SU-DHL-6 (cell line): ENCODE measurements at regions not wholly inside any gene's neighbourhood (a gene's known extent, or its start where the extent isn't known, plus 50 kb on each side); places are given as distances from the start of the nearest gene placed in this dataset.

ENCODE experiments used
- H2AFZ ChIP-seq: fragments of 200-600 bp; sonication (generic); 2 replicates; pipeline ENCODE4 v1.6.1; 2014; ENCODE audit warnings: low read depth, mild to moderate bottlenecking, moderate library complexity, mixed read lengths, antibody characterized with exemption, low read length; ENCODE audit not compliant: severe bottlenecking
- H3F3A ChIP-seq: fragments of 200-600 bp; shearing (Covaris generic); 2 replicates; pipeline ENCODE4 v1.6.0; 2016; ENCODE audit warnings: antibody characterized with exemption, mild to moderate bottlenecking; ENCODE audit not compliant: insufficient read depth
- H3K27ac ChIP-seq: fragments of 200-600 bp; sonication (generic); 2 replicates; pipeline ENCODE4 v1.5.1; 2016; ENCODE audit warnings: low read depth, mild to moderate bottlenecking, low read length, moderate library complexity, mixed read lengths
- H3K27me3 ChIP-seq: fragments of 200-600 bp; sonication (generic), shearing (Covaris generic); 2 replicates; pipeline ENCODE4 v1.6.0; 2014; ENCODE audit warnings: mild to moderate bottlenecking, low read length
- H3K36me3 ChIP-seq: fragments of 200-600 bp; sonication (generic); 2 replicates; pipeline ENCODE4 v1.6.1; 2014; ENCODE audit warnings: mild to moderate bottlenecking, low read length, mixed read lengths
- H3K4me2 ChIP-seq: fragments of 300-600, 200-600 bp; shearing (Covaris generic), sonication (generic); 2 replicates; pipeline ENCODE4 v1.6.0; 2014; ENCODE audit warnings: low read length, low read depth, mild to moderate bottlenecking; ENCODE audit not compliant: poor library complexity, severe bottlenecking
- H3K4me3 ChIP-seq: fragments of 200-600 bp; sonication (generic); 2 replicates; pipeline ENCODE4 v1.5.1; 2014; ENCODE audit warnings: antibody characterized with exemption, low read length, mild to moderate bottlenecking, mixed read lengths; ENCODE audit not compliant: insufficient read depth, poor library complexity, severe bottlenecking
- H3K79me2 ChIP-seq: fragments of 200-600 bp; sonication (generic); 2 replicates; pipeline ENCODE4 v1.6.1; 2014; ENCODE audit warnings: mild to moderate bottlenecking, low read length, moderate library complexity; ENCODE audit not compliant: insufficient read depth
- H3K9ac ChIP-seq: fragments of 200-600 bp; sonication (generic); 2 replicates; pipeline ENCODE4 v1.7.0; 2014; ENCODE audit warnings: mild to moderate bottlenecking, low read length
- H3K9me2 ChIP-seq: fragments of 200-600 bp; sonication (generic); replicated peaks from 2 replicates; pipeline ENCODE4 v1.6.1; 2014; ENCODE audit warnings: low read length; ENCODE audit not compliant: insufficient read depth
- H3K9me3 ChIP-seq: fragments of 200-600 bp; sonication (generic); 2 replicates; pipeline ENCODE4 v1.6.1; 2014; ENCODE audit warnings: low read length, mixed read lengths; ENCODE audit not compliant: insufficient read depth
- H4K20me1 ChIP-seq: fragments of 200-600 bp; sonication (generic); 2 replicates; pipeline ENCODE4 v1.6.1; 2014; ENCODE audit warnings: low read depth, mild to moderate bottlenecking, antibody characterized with exemption, low read length, moderate library complexity, mixed read lengths
- CTCF ChIP-seq: fragments of 200-600 bp; sonication (generic); IDR thresholded peaks from one replicate; pipeline ENCODE4 v1.5.1; 2017; ENCODE audit warnings: antibody characterized with exemption, mild to moderate bottlenecking, low read length, moderate library complexity; ENCODE audit not compliant: insufficient read depth, poor library complexity, severe bottlenecking
- EZH2phosphoT487 ChIP-seq: fragments of 200-600 bp; sonication (generic), shearing (Covaris generic); conservative IDR thresholded peaks from 2 replicates; pipeline ENCODE4 v1.6.1; 2018; ENCODE audit warnings: mild to moderate bottlenecking, antibody characterized with exemption, low read length, moderate library complexity, mixed read lengths

GRCh38 chr4:123327846-123328429 is 68.7 kb upstream of the SPRY1 start:
- no peaks in the 10 kb centered on the region for H3K9me3 ChIP-seq
- no peaks in the 10 kb centered on the region for H4K20me1 ChIP-seq
- H3K9me2 ChIP-seq, result no peaks in the 10 kb centered on the region
- H2AFZ ChIP-seq, result no peak overlapping the region
- no peaks in the 10 kb centered on the region for H3K36me3 ChIP-seq
- H3K4me3 ChIP-seq, result no peak overlapping the region
- no peaks in the 10 kb centered on the region for H3K79me2 ChIP-seq
- H3K4me2 ChIP-seq, result no peak overlapping the region
- H3K27me3 ChIP-seq, result no peaks in the 10 kb centered on the region
- TF ChIP-seq CTCF, result no peak
- TF ChIP-seq EZH2phosphoT487, result no peak
- no peaks in the 10 kb centered on the region for H3F3A ChIP-seq
- no peak overlapping the region for H3K9ac ChIP-seq
- no peak overlapping the region for H3K27ac ChIP-seq

GRCh38 chr4:123338715-123339114 is 57.9 kb upstream of the SPRY1 start:
- no peak for TF ChIP-seq CTCF
- no peak for TF ChIP-seq EZH2phosphoT487
- no peaks in the 10 kb centered on the region for H3K9me3 ChIP-seq
- no peaks in the 10 kb centered on the region for H4K20me1 ChIP-seq
- H3K36me3 ChIP-seq, result no peaks in the 10 kb centered on the region
- no peak overlapping the region for H3K27ac ChIP-seq
- H3K27me3 ChIP-seq, result no peaks in the 10 kb centered on the region
- no peaks in the 10 kb centered on the region for H3K79me2 ChIP-seq
- no peaks in the 10 kb centered on the region for H3F3A ChIP-seq
- H3K9ac ChIP-seq, result no peak overlapping the region
- no peak overlapping the region for H2AFZ ChIP-seq
- H3K9me2 ChIP-seq, result no peaks in the 10 kb centered on the region
- no peak overlapping the region for H3K4me2 ChIP-seq
- no peak overlapping the region for H3K4me3 ChIP-seq

DNA sequence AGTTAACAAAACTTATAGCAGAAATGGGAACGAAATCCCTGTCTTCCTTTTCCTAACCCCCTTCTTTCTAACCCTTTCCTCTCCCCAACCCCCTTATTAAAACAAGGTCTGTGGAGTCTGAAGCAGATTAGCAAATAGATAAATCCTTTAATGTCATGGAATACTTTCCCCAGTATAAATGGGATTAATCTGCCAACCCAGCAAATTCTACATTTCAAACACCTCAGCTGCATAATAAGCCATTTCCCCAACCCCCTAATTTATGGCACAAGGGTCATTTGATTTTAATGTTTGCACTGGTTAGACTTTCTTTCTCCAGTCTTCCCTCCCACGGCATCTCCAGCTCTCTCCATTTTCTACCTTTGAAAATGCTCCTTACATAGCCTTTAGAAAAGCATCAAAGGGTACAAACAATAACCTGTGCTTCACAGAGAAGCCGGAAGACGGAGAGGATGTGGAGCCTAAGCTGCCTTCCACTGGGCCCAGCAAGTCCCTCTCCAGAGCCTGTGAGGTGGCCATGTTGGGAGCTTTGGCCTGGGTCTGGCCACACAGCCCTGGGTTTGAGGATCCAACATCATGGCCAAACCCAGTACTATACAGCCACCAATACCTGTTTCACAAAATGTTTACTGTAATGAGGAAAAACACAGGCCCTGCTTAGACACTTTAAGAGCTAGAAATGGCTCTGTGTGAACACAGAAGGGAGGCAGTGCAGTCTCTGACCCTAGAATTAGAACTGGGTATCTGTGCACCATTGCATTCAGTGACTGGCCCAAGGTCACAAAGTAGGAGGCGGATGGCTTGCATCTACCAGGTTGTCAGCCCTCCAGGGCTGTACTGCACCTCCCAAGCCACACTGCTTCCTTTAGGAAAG is 56.9 kb upstream of the SPRY1 start:
- Histone ChIP-seq H3K27me3 (no peaks in the 10 kb centered on the region), H3K4me2 (no peak overlapping the region), H3K27ac (no peak overlapping the region), H4K20me1 (no peaks in the 10 kb centered on the region), H3K9me2 (no peaks in the 10 kb centered on the region), H2AFZ (no peak overlapping the region), H3K36me3 (no peaks in the 10 kb centered on the region), H3K9me3 (no peaks in the 10 kb centered on the region), H3F3A (no peaks in the 10 kb centered on the region), H3K9ac (no peak overlapping the region), H3K4me3 (no peak overlapping the region), H3K79me2 (no peaks in the 10 kb centered on the region)
- TF ChIP-seq EZH2phosphoT487 (no peak), CTCF (no peak)
